HG02885 (cell line): ENCODE measurements at regions not wholly inside any gene's neighbourhood (a gene's known extent, or its start where the extent isn't known, plus 50 kb on each side); places are given as distances from the start of the nearest gene placed in this dataset.
"Not testable (repeated sequence)": the region's sequence is repeated elsewhere in the genome, so short reads cannot be mapped to it uniquely, and the experiment has no call there.

ENCODE experiments used
- ATAC-seq: cut with Tn5 transposase; IDR thresholded peaks from one replicate; pipeline ENCODE4 v1.9.1; 2021; ENCODE audit warnings: mild to moderate bottlenecking; ENCODE audit not compliant: unreplicated experiment, poor library complexity

DNA sequence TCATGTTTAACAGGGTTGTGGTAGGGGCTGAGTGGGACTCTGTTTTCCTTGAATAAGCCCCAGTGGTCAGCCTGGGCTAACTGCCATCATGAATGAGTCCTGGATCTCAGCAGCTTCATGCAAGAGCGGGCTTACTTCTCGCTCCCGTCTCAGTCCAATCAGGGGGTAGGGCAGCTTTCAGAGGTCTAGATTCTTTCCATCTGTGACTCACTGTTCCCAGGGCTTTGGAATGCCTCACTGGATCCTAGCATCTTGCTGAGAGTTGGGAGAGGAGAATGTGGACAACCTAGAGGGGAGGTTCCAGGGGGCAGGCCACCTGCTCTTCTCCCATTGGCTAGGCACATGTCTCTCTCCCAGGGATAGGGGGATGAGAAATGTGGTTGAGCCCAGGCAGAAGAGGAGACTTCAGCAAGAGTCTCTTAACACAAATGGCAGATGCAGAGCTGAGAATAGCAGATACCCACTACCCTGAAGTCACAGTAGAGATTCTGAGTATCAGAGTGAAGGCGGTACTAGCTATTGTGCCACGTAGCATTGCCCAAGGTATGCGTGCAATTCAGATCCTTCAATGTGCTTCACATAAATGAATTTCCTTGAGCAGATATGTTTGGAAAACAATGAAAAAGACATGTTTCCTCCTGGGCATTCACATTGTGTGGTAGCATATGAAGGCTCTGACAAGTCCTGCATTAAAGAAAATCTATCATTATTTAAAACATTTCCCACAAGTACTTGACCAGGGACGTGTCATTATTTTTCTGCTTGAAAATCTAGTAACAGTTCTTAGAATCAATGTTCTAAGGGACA, 257.7 kb upstream of the PROK2 start:
- ATAC-seq, result no peak

DNA sequence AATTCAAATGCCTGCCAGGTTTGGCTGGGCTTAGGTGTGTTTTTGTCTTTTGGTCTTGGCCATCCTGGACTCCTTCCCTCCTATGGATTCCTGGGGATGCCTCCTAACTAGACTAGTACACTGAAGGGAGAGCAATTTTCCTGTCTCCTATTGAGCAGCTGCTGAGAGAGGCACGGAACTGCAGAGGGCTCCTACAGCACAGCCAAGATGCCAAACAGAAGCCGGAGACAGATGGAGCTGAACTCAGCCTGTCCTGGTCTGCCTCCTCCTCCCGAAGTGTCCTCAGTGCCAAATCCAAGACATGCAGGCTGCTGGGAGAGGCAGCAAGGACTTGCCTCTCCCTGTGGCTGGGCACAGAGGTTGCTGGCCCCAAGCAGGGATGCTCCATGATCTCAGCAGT, 256.6 kb upstream of the PROK2 start:
- no peak for ATAC-seq

DNA sequence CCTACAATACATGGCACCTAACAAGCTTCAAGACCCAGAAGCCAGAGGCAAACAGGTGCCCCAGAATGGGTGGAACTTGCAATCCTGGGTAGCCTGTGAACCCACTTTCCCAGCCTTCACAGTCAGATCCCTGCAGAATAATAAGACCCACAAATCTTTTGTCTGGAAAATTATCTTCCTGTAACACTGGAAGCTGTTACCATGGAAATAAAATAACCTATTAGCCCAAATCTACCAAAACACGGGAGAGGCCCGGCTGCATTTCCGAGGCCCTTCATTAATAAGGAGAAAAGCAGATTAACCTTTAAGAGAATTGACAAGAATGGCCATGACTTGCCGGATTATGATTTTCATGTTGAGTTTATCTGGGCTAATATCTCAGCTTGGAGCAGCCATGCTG, 256.1 kb upstream of the PROK2 start:
- no peak for ATAC-seq

DNA sequence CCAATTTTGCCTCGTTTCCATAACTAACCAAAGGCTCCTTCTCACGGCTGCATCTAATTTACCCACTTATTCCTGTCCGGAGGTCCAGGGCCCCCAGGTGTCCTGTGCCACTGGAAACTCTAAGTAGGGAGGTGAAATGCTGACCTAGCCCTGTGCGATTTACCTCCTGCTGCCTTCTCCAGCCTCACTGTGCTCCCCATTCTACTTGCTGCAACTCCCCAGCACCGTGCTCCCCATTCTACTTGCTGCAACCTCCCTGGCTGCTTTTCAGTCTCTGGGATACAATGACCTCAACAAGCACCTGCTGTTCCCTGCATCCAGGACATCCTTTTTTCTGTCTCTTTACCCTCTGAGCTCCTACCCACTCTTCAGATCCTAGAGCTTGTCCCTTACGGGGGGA, 254.7 kb upstream of the PROK2 start:
- no peak for ATAC-seq

DNA sequence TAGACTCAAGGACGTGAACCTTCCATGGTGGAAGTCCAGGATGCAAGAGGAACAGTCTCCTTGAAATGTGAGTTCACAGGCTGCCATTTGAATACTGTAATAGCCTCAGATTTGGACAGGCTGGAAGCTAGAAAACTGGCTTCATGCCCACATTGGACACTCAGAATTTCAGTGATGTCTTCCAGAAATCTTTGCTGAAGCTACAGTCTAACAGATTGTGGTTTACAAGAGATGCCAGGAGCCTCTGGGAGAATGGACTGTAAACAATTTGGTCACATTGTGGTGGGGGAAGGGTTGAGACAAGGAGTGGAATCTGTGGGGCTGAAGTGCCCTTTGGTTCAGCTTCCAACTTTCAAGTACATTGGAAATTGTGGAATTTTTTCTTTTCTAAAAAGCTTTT, 252.0 kb upstream of the PROK2 start:
- no peak for ATAC-seq

DNA sequence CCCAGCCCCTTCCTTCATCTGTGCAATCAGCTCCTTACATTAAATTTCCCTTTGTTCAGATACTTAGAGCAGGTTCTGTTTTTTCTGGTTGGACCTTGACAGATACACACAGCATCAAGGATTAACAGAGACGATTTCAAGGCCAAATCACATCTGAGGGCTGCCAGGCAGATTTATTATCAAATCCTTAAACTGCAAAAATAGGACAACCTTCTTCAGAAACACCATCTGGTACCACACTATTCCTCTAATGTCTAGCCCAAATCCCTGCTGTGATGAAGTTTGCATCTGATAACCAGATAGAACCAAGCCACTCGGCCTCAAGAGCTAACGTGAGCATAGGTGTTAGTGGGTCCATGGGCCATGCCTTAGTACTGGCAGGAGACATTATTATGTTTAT, 250.7 kb upstream of the PROK2 start:
- ATAC-seq, result no peak

DNA sequence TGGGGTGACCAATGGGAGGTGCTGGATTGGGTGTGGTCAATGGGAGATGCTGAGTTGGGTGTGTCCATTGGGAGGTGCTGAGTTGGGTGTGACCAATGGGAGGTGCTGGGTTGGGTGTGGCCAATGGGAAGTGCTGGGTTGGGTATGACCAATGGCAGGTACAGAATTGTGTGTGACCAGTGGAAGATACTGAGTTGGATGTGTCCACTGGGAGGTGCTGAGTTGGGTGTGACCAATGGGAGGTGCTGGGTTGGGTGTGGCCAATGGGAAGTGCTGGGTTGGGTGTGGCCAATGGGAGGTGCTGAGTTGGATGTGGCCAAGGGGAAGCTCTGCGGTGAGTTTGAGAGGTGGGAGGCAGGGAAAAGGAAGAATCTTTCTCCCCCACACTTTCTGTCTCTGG, 250.0 kb upstream of the PROK2 start:
- ATAC-seq, result no peak

DNA sequence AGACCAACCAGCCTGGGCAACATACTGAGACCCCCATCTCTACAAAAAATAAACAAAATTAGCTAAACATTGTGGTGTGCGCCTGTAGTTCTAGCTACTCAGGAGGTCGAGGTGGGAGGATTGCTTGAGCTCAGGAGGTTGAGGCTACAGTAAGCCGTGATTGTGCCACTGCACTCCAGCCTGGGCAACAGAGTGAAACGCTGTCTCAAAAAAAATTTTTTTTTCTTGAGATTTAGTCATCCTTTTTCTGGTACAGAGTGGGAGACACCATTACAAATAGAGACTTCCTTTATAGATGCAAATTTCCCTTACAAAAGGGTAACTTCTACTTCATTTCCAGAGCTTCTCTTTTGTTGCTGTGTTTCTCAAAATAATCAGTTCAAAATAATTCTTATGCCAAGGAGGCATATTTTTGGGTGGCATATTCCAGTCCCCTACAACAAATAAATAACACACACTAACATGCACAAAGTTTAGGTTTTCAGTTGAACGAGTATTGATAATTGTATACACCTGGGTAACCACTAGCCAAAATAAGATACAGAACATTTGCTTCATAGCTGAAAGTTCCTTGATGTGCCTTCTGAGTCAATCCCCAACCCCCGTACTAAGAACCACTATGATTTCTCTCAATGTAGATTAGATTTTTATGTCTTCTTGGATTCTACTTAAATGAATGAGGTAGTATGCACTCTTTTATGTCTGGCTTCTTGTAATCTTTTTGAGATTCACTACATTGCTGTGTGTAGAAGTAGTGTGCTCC, 248.9 kb upstream of the PROK2 start:
- ATAC-seq, result peak; percentile 64

DNA sequence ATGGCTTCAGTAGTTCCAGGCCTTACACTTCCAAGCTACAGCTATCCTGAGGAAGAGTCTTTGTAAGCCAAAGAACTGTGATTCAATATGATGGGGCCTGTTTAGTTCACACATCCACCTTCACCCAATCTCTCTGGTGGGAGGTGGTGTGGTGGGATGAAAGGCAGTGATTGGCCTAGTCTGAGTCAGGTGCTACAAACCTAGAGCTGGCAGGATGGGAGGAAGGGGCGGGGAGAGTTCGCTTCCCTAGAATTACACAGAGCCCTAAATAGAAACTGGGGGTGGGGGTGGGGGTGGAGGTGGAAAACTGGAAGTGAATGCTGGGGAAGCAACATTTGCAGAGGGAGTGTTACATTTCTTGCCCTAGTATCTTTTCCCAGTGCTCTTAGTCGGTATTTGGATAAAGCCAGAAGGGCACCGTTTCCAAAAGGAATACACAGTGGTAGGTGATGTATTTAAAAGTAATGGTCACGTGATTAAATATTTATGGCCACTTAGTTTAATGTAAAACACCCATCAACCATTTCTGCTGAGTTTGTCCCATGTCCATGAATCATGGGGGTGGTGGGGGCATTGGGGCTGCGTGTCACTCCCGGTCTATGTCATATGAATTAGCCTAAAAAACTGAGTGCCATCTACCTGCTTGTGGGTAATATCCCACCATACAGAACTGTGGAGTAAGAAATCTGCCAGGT, 247.6 kb upstream of the PROK2 start:
- ATAC-seq, result no peak

DNA sequence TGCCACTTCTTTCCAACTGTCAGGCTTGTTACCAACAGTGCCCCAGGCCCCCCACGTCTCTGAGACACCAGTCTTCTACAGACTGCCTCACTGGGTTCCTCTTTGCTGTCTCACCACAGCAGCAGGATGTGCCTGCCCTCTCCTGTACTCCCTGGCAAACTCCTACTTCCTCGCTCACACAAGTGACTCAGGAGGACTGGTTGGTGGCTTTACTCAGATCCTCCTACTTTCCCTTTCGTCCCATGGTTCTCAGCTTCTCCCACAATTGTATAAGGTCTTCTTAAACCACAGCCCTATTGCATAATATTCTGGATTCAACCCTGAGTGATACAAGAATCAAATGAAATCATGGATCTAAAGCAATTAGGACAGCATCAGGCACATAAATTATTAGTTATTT, 246.6 kb upstream of the PROK2 start:
- no peak for ATAC-seq

DNA sequence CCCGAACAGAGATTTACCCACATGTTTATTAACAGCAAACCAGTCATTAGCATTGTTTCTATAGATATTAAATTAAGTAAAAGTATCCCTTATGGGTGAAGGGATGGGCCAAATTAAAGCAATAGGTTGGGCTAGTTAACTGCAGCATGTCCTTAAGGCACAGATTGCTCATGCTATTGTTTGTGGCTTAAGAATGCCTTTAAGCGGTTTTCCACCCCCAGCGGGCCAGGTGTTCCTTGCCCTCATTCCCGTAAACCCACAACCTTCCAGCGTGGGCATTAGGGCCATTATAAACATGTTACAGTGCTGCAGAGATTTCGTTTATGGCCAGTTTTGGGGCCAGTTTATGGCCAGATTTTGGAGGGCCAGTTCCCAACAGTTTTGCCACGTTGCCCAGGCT, 245.3 kb upstream of the PROK2 start:
- not testable (repeated sequence) for ATAC-seq

DNA sequence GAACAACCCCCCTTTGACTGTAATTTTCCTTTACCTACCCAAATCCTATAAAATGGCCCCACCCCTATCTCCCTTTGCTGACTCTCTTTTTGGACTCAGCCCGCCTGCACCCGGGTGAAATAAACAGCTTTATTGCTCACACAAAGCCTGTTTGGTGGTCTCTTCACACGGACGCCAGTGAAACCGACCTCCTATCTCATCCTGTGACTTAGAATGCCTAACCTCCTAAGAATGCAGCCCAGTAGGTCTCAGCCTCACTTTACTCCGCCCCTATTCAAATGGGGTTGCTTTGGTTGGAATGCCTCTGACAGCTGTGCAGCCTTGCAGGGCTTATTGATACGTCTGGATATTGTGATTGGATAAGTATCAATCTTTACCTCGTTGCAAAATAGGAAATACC, 243.8 kb upstream of the PROK2 start:
- ATAC-seq, result not testable (repeated sequence)

DNA sequence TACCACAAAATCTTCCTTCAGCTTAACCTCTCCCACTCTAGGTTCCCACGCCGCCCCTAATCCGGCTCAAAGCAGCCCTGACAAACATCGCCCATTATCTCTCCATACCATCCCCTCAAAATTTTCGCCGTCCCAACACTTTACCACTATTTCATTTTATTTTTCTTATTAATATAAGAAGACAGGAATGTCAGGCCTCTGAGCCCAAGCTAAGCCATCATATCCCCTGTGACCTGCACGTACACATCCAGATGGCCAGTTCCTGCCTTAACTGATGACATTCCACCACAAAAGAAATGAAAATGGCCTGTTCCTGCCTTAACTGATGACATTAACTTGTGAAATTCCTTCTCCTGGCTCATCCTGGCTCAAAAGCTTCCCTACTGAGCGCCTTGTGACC, 243.4 kb upstream of the PROK2 start:
- not testable (repeated sequence) for ATAC-seq

DNA sequence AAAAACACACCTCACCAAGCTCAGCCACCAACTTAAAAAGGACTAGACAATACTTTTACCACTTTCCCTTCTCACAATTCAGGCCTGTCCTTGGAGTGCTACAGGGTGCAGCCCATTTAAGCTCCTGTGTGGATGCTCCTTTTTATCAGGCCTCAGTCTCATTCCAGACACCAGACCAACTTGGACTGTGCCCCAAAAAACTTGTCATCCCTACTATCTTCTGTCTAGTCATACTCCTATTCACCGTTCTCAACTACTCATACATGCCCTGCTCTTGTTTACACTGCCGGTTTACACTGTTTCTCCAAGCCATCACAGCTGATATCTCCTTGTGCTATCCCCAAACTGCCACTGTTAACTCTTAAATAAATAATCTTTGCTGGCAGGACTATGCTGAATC, 242.8 kb upstream of the PROK2 start:
- ATAC-seq, result not testable (repeated sequence)

DNA sequence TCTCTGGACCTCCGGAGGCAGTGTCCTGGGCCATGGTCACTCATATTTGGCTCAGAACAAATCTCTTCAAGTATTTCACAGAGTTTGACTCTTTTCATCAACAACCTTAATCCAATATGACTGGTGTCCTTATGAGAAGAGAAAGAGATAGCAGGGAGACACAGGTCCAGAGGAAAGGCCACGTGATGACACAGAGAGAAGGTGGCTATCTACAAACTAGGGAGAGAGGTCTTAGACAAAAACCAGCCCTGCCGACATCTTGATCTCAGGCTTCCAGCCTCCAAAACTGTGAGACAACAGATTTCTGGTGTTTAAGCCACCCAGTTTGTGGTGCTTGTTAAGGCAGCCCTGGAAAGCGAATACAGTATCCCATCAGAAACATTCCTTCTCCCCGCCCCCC, 237.1 kb upstream of the PROK2 start:
- ATAC-seq, result no peak

DNA sequence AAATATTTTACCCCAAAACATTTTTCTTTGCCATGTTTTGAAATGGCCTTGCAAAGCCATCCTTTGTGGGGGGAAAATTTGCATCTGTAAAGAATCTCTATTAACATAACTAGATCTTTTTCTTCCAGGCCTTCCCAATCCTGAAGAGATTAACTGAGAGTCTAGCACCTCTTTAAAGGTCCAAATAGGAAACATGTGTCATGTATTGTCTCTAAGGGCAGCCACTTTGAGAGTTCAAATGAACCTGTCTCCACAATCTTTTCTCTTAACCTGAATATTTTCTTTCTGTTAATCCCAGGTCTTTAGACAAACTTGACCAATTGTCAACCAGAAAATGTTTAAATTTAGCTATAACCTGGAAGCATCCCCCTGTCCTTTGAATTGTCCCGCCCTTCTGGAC, 236.6 kb upstream of the PROK2 start:
- ATAC-seq, result no peak

DNA sequence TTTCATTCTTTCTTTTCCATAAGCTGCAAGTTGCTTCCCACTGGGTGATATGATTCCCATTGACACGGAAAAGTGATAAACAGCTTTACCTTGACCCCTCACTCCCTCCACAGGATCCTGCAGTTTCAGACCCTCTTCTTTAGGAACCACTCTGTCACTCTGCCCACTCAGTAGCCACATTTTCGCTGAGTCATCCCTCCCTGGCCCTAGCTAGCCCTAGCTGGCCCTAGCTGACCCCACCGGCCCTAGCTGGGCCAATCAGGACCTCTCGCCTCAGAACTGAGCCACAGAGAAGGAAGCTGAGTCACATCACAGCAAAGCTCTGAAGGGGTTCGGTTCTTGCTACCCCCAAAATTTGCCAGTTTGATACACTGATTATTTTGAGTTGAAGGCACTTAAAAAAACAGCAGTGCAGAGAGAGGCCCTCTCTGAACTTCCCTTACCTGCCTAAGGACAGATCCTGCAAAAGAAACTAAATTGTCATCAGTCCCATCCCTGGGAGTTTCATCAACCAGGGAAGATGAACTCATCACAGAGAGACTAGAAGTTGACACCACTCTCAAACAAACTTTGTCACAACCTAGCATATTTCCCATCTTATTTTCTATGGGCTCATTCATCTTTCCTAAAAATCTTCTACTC, 233.5 kb upstream of the PROK2 start:
- ATAC-seq, result no peak

DNA sequence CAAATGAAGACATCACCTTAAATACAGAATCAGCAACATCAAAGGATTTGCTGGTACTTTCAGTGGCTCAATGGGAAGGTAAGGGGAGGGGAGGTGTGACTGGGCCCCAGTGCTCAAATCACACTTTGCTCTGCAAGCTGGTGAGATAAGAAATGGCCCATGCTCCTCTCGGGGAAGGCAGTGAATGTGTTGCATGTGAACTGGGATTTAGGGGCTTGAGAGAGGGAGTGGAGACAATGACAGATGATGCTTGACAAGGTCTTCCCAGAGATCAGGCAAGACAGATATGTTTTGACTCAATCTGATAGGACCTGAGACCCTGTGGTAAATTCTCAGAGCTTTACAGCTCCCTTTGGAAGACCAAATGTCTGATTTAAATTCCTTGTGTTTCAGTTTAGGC, 233.0 kb upstream of the PROK2 start:
- ATAC-seq, result no peak

DNA sequence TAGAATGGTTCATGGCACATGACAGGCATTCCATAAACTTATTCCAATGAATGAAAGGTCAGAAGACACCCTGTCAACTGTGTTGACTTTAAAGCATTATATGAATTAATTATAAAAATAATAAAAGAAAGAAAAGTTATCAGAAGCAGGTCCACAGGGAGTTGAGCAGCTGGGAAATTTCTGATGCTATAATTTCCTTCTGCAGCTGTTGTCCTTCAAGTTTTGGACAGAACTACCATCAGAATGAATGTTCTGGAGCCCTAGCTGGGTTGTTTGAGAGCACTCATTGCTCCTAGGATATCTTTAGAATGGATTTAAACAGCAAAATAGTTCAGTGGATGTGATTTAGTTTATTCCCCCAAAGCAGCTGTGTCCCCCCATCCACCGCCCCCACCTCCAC, 232.4 kb upstream of the PROK2 start:
- no peak for ATAC-seq

DNA sequence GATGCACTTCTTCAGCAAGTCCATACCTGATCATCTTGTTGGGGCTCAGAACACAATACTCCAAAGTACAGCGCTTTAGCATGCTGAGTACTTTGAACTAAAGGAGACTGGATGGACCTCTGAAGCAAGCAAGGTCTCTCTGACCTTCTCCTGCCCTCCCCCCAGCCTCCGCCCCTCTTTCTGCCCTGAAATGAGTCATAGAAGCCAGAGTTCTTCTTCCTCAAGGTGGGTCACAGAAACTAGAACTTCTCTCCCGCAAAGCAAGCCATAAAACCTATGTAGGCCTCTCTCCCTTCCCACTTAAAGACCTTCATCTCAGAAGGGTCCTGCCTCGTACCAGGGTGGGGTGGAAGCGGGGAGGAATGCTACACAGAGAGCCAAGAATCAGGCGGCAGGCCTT, 230.5 kb upstream of the PROK2 start:
- ATAC-seq, result peak; percentile 74

DNA sequence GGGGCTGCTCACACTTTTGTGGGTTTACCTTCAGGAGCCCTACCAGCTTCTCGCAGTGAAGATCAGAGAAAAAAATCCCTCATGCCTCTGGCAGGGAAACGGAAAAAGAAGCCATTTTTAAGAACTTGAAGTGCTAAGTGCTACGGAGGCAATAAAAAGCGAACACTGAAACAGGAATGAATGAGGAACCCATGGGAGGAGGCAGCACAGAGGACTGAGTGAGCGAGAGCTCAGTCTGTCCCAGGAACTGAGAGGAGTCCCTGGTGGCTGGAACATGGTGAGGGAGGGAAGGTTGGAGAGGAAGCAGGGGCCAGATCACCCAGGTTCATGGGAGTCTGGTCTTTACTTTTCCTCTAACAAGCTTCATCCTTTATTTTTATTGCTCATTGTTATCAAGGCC, 228.1 kb upstream of the PROK2 start:
- no peak for ATAC-seq
